Neural crest cell (in vitro differentiated cells): ENCODE measurements at regions not wholly inside any gene's neighbourhood (a gene's known extent, or its start where the extent isn't known, plus 50 kb on each side); places are given as distances from the start of the nearest gene placed in this dataset.

Source experiments
- DNase-seq: peaks from one replicate; pipeline ENCODE4 v3.0.0; 2021; ENCODE audit warnings: low read depth, mixed read lengths, low spot score
- H3K27ac Mint-ChIP-seq: one replicate; pipeline ENCODE4 v1.8.0; 2021; ENCODE audit warnings: mild to moderate bottlenecking, mixed read lengths; ENCODE audit not compliant: unreplicated experiment
- H3K27me3 Mint-ChIP-seq: 2 replicates; pipeline ENCODE4 v1.8.0; 2021; ENCODE audit warnings: low read depth, mild to moderate bottlenecking, mixed read lengths
- H3K36me3 Mint-ChIP-seq: 2 replicates; pipeline ENCODE4 v1.8.0; 2021; ENCODE audit warnings: low read depth, mild to moderate bottlenecking, mixed read lengths
- H3K4me1 Mint-ChIP-seq: 2 replicates; pipeline ENCODE4 v1.8.0; 2021; ENCODE audit warnings: mixed read lengths
- H3K4me3 Mint-ChIP-seq: one replicate; pipeline ENCODE4 v1.8.0; 2021; ENCODE audit warnings: mild to moderate bottlenecking, mixed read lengths
- H3K9me3 Mint-ChIP-seq: 2 replicates; pipeline ENCODE4 v1.8.0; 2021; ENCODE audit warnings: mixed read lengths
- TF ChIP-seq, protein P1 (sequence below): fragments of 200-600 bp; sonication (generic); conservative IDR thresholded peaks from 2 replicates; pipeline ENCODE4 v1.5.0; 2021; ENCODE audit warnings: antibody characterized with exemption, mild to moderate bottlenecking

DNA sequence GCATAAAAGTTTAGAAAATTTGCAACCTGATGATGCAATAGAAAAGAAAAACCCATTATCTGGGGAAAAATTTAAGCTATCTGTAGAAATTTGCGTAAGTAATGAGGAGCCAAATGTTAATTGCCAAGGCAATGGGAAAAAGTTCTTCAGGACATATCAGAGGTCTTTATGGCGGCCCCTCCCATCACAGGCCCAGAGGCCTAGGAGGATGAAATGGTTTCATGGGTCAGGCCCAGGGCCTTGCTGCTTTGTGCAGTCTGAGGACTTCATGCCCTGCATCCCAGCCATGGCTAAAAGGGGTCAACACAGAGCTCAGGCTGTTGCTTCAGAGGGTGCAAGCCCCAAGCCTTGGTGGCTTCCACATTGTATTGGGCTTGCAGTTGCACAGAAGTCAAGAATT is 582.8 kb downstream of the COL12A1 start:
- TF ChIP-seq, protein P1, sequence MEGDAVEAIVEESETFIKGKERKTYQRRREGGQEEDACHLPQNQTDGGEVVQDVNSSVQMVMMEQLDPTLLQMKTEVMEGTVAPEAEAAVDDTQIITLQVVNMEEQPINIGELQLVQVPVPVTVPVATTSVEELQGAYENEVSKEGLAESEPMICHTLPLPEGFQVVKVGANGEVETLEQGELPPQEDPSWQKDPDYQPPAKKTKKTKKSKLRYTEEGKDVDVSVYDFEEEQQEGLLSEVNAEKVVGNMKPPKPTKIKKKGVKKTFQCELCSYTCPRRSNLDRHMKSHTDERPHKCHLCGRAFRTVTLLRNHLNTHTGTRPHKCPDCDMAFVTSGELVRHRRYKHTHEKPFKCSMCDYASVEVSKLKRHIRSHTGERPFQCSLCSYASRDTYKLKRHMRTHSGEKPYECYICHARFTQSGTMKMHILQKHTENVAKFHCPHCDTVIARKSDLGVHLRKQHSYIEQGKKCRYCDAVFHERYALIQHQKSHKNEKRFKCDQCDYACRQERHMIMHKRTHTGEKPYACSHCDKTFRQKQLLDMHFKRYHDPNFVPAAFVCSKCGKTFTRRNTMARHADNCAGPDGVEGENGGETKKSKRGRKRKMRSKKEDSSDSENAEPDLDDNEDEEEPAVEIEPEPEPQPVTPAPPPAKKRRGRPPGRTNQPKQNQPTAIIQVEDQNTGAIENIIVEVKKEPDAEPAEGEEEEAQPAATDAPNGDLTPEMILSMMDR: no peak
- no peak overlapping the region for H3K27ac Mint-ChIP-seq
- no peak overlapping the region for H3K4me3 Mint-ChIP-seq
- no peaks in the 10 kb centered on the region for H3K4me1 Mint-ChIP-seq
- peaks cover 25% of the 10 kb centered on the region for H3K9me3 Mint-ChIP-seq
- peaks cover 12% of the 10 kb centered on the region for H3K36me3 Mint-ChIP-seq
- DNase-seq: no peak
- no peaks in the 10 kb centered on the region for H3K27me3 Mint-ChIP-seq

DNA sequence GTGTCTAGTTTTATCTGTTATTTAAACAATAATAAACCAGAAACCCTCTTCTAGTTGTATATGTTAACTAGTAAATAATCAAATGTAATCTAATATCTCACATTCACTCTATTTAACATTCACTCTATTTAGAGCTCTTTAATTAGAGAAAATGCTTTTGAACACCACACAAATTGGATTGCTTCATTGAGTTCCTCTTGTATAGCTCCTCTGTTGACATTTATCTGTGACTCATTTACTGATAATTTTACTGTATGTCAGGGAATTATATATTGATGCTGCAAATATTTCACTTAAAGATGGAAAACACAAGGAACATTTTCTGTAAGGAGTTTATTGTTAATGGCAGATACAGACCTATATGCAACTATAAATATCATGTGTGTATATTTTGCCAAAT is 594.6 kb downstream of the COL12A1 start:
- Mint-ChIP-seq H3K27ac (no peak overlapping the region), H3K4me1 (peaks cover 13% of the 10 kb centered on the region), H3K4me3 (no peak overlapping the region), H3K36me3 (peaks cover 4% of the 10 kb centered on the region), H3K27me3 (no peaks in the 10 kb centered on the region), H3K9me3 (peaks cover under 1% of the 10 kb centered on the region)
- no peak for DNase-seq
- TF ChIP-seq, protein P1: no peak

GRCh38 chr6:74610352-74610751 is 595.5 kb downstream of the COL12A1 start:
- peaks cover 4% of the 10 kb centered on the region for H3K36me3 Mint-ChIP-seq

GRCh38 chr6:74609871-74610270 is 596.0 kb downstream of the COL12A1 start:
- Mint-ChIP-seq H3K4me3 (no peak overlapping the region), H3K27me3 (no peaks in the 10 kb centered on the region), H3K4me1 (peaks cover 13% of the 10 kb centered on the region), H3K9me3 (no peaks in the 10 kb centered on the region), H3K27ac (no peak overlapping the region), H3K36me3 (no peaks in the 10 kb centered on the region)
- DNase-seq: no peak
- TF ChIP-seq, protein P1: no peak

More at GRCh38 chr6:74610352-74610751, 595.5 kb downstream of the COL12A1 start:
- Mint-ChIP-seq H3K9me3 (no peaks in the 10 kb centered on the region), H3K27ac (no peak overlapping the region), H3K27me3 (no peaks in the 10 kb centered on the region), H3K4me1 (peaks cover 13% of the 10 kb centered on the region), H3K4me3 (no peak overlapping the region)
- TF ChIP-seq, protein P1: no peak
- no peak for DNase-seq

GRCh38 chr6:74607934-74608333 is 597.9 kb downstream of the COL12A1 start:
- TF ChIP-seq, protein P1: no peak
- DNase-seq: no peak
- no peaks in the 10 kb centered on the region for H3K27me3 Mint-ChIP-seq
- H3K27ac Mint-ChIP-seq: no peak overlapping the region
- peaks cover 3% of the 10 kb centered on the region for H3K9me3 Mint-ChIP-seq
- no peak overlapping the region for H3K4me3 Mint-ChIP-seq
- H3K4me1 Mint-ChIP-seq: peaks cover 13% of the 10 kb centered on the region
- no peaks in the 10 kb centered on the region for H3K36me3 Mint-ChIP-seq

DNA sequence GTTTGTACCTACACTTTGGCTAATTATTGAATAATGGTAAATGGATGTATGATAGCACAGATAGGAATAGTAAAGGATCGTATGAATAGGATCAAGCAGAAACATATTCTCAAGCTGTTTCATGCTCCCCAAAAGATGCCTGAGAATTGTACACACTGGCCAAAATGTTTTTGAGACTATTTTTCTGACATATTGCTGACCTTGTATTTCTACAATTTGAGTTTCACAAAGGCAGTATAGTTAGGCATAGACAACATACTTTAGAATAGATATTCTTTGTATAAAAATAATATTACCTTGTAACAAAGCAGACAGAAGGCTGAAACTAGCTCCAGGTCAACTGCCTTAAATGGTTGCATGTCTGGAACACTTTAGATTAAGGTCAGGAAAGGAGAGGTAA is 598.4 kb downstream of the COL12A1 start:
- no peak for DNase-seq
- no peaks in the 10 kb centered on the region for H3K27me3 Mint-ChIP-seq
- H3K27ac Mint-ChIP-seq: no peak overlapping the region
- H3K4me1 Mint-ChIP-seq: peaks cover 13% of the 10 kb centered on the region
- H3K9me3 Mint-ChIP-seq: peaks cover 3% of the 10 kb centered on the region
- no peaks in the 10 kb centered on the region for H3K36me3 Mint-ChIP-seq
- TF ChIP-seq, protein P1: no peak
- no peak overlapping the region for H3K4me3 Mint-ChIP-seq
